ENCODE measurements at regions not wholly inside any gene's neighbourhood (a gene's known extent, or its start where the extent isn't known, plus 50 kb on each side); places are given as distances from the start of the nearest gene placed in this dataset.

DNA sequence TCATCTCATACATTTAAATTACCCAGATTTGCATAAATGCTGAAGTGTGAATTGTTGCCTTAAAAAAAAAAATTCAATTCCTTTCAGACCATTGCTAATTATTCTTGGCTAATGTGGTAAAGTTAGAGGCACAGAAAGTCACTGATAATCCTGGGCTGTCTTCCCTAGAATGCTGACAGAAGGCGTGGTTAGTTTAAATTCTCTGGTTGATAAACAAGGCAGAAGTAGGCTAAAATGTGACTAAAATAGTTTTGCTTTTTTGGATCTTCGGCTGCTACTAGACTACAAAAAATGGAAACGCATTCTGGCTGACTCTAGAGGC is 193.7 kb downstream of the OTOL1 start:
- TF ChIP-seq, protein P1, sequence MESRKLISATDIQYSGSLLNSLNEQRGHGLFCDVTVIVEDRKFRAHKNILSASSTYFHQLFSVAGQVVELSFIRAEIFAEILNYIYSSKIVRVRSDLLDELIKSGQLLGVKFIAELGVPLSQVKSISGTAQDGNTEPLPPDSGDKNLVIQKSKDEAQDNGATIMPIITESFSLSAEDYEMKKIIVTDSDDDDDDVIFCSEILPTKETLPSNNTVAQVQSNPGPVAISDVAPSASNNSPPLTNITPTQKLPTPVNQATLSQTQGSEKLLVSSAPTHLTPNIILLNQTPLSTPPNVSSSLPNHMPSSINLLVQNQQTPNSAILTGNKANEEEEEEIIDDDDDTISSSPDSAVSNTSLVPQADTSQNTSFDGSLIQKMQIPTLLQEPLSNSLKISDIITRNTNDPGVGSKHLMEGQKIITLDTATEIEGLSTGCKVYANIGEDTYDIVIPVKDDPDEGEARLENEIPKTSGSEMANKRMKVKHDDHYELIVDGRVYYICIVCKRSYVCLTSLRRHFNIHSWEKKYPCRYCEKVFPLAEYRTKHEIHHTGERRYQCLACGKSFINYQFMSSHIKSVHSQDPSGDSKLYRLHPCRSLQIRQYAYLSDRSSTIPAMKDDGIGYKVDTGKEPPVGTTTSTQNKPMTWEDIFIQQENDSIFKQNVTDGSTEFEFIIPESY (IDR thresholded peaks at IDR 0.05; ENCODE audit: borderline replicate concordance, low read depth) = no peak
- TF ChIP-seq CTCF (IDR thresholded peaks at IDR 0.05) = no peak
